ENCODE measurements at regions not wholly inside any gene's neighbourhood (a gene's known extent, or its start where the extent isn't known, plus 50 kb on each side); places are given as distances from the start of the nearest gene placed in this dataset.

GRCh38 chr3:165355316-165355715 is 159.1 kb upstream of the SLITRK3 start:
- Mint-ChIP-seq H3K36me3 (ENCODE audit: low read depth) (no peaks in the 10 kb centered on the region), H3K4me1 (ENCODE audit: low read depth) (no peaks in the 10 kb centered on the region), H3K27me3 (ENCODE audit: low read depth) (no peaks in the 10 kb centered on the region), H3K4me3 (no peak overlapping the region), H3K9me3 (ENCODE audit: insufficient read depth) (peaks cover 16% of the 10 kb centered on the region), H3K27ac (no peak overlapping the region)
- no peak for DNase-seq
- ChIA-PET POLR2A (no interaction called here), CTCF (no interaction called here)
- ATAC-seq = no peak

GRCh38 chr3:165347526-165347925 is 151.3 kb upstream of the SLITRK3 start:
- ATAC-seq (no peak), DNase-seq (no peak)
- H3K4me3 Mint-ChIP-seq = no peak overlapping the region
- H3K4me1 Mint-ChIP-seq (ENCODE audit: low read depth) = no peaks in the 10 kb centered on the region
- no peaks in the 10 kb centered on the region for H3K36me3 Mint-ChIP-seq (ENCODE audit: low read depth)
- CTCF ChIA-PET = no interaction called here
- H3K9me3 Mint-ChIP-seq (ENCODE audit: insufficient read depth) = peaks cover 11% of the 10 kb centered on the region
- POLR2A ChIA-PET = no interaction called here
- no peaks in the 10 kb centered on the region for H3K27me3 Mint-ChIP-seq (ENCODE audit: low read depth)
- H3K27ac Mint-ChIP-seq = no peak overlapping the region

- Mint-ChIP-seq H3K4me3 (no peak overlapping the region), H3K9me3 (ENCODE audit: insufficient read depth) (peaks cover 8% of the 10 kb centered on the region), H3K27ac (no peak overlapping the region), H3K36me3 (ENCODE audit: low read depth) (no peaks in the 10 kb centered on the region), H3K27me3 (ENCODE audit: low read depth) (no peaks in the 10 kb centered on the region), H3K4me1 (ENCODE audit: low read depth) (no peaks in the 10 kb centered on the region)
- no peak for DNase-seq
- POLR2A ChIA-PET = no interaction called here
- no peak for ATAC-seq
- CTCF ChIA-PET = no interaction called here
Observed at GRCh38 chr3:165346503-165346902, 150.3 kb upstream of the SLITRK3 start.

GRCh38 chr3:165343185-165343584 is 147.0 kb upstream of the SLITRK3 start:
- Mint-ChIP-seq H3K4me1 (ENCODE audit: low read depth) (no peaks in the 10 kb centered on the region), H3K4me3 (no peak overlapping the region), H3K27me3 (ENCODE audit: low read depth) (no peaks in the 10 kb centered on the region), H3K9me3 (ENCODE audit: insufficient read depth) (peaks cover 5% of the 10 kb centered on the region), H3K27ac (no peak overlapping the region), H3K36me3 (ENCODE audit: low read depth) (no peaks in the 10 kb centered on the region)
- CTCF ChIA-PET = no interaction called here
- ATAC-seq (no peak), DNase-seq (no peak)
- POLR2A ChIA-PET = interaction anchor here (0.7 kb wide), 1 partner anchor 535 kb away, joined by 4 read pairs; no protein-coding TSS in a partner anchor

GRCh38 chr3:165339753-165340152 is 143.6 kb upstream of the SLITRK3 start:
- no peak overlapping the region for H3K4me3 Mint-ChIP-seq
- DNase-seq = no peak
- peaks cover 5% of the 10 kb centered on the region for H3K9me3 Mint-ChIP-seq (ENCODE audit: insufficient read depth)
- no peaks in the 10 kb centered on the region for H3K27me3 Mint-ChIP-seq (ENCODE audit: low read depth)
- POLR2A ChIA-PET = no interaction called here
- H3K36me3 Mint-ChIP-seq (ENCODE audit: low read depth) = no peaks in the 10 kb centered on the region
- H3K4me1 Mint-ChIP-seq (ENCODE audit: low read depth) = no peaks in the 10 kb centered on the region
- ATAC-seq = no peak
- H3K27ac Mint-ChIP-seq = no peak overlapping the region
- CTCF ChIA-PET = no interaction called here

- ChIA-PET CTCF (no interaction called here), POLR2A (no interaction called here)
- ATAC-seq (no peak), DNase-seq (no peak)
- peaks cover 7% of the 10 kb centered on the region for H3K9me3 Mint-ChIP-seq (ENCODE audit: insufficient read depth)
- no peaks in the 10 kb centered on the region for H3K27me3 Mint-ChIP-seq (ENCODE audit: low read depth)
- H3K4me3 Mint-ChIP-seq = no peak overlapping the region
- no peaks in the 10 kb centered on the region for H3K4me1 Mint-ChIP-seq (ENCODE audit: low read depth)
- H3K36me3 Mint-ChIP-seq (ENCODE audit: low read depth) = no peaks in the 10 kb centered on the region
- no peak overlapping the region for H3K27ac Mint-ChIP-seq
Observed at GRCh38 chr3:165336786-165337185, 140.6 kb upstream of the SLITRK3 start.

All from activated CD8-positive, alpha-beta T cell treated with anti-CD3 and anti-CD28 coated beads, Interleukin-2, amount 10 ng/mL, durations not matched to agents 7 days and 5 days (primary cell).